ENCODE measurements at regions not wholly inside any gene's neighbourhood (a gene's known extent, or its start where the extent isn't known, plus 50 kb on each side); places are given as distances from the start of the nearest gene placed in this dataset.

- TF ChIP-seq CTCF (IDR thresholded peaks at IDR 0.05) (no peak), POLR2A (IDR thresholded peaks at IDR 0.05) (no peak)
- H3K4me1 ChIP-seq: no peaks in the 10 kb centered on the region
- no peaks in the 10 kb centered on the region for H3K27me3 ChIP-seq
- H3K4me3 ChIP-seq: no peak overlapping the region
- H3K27ac ChIP-seq: no peak overlapping the region
- H3K9me3 ChIP-seq: no peaks in the 10 kb centered on the region
- no peaks in the 10 kb centered on the region for H3K36me3 ChIP-seq (ENCODE audit: low read depth, missing control alignments)
- 81 to 83% methylated on average over 12 of the region's 12 CpGs for WGBS, 2 donors
- intact Hi-C loops (cut with DNase I; ENCODE audit: low total_unique reads): no loop called here
- no peak for DNase-seq
Measured at GRCh38 chr6:37550191-37550831, 50.6 kb upstream of the CCDC167 start.

DNA sequence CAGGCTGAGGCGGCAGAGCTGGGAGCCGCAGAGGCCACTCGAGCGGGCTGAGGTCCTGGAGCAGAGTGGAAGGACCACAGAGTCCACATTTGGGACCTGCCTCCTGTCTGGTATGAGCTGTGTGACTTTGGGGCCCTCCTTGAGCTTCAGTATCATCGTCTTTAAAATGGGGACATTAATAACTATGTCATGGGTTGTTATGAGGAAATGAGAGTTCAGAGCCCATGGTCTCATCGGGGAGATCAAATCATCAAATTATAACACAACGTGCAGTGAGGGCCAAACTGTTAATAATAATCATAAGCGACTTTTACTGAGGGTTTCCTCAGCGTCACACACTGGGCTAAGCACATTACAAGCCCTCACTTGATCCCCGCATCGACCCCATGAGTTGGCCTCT is 49.9 kb upstream of the CCDC167 start:
- Histone ChIP-seq H3K9me3 (no peaks in the 10 kb centered on the region), H3K4me1 (no peaks in the 10 kb centered on the region), H3K36me3 (ENCODE audit: low read depth, missing control alignments) (no peaks in the 10 kb centered on the region), H3K27ac (no peak overlapping the region), H3K4me3 (no peak overlapping the region), H3K27me3 (no peaks in the 10 kb centered on the region)
- 89 to 94% methylated on average over 11 of the region's 11 CpGs for WGBS, 2 donors
- TF ChIP-seq POLR2A (IDR thresholded peaks at IDR 0.05): no peak
- DNase-seq: no peak
- intact Hi-C loops (cut with DNase I; ENCODE audit: low total_unique reads): no loop called here

Small RNA genes lying in the stretch of these regions (microRNA-seq; reads per million reads assigned to microRNA genes)
- gene MIR4462 (ENCODE audit: borderline number of aligned reads in 2 of 2, borderline replicate concordance in 1 of 2): 0 reads per million in 2 donors

Small RNA genes lying in the stretch of these regions (small RNA-seq; reads per million reads assigned to genes)
- 0 reads per million in 2 donors for gene MIR4462
